GM19452 (cell line): ENCODE measurements at regions not wholly inside any gene's neighbourhood (a gene's known extent, or its start where the extent isn't known, plus 50 kb on each side); places are given as distances from the start of the nearest gene placed in this dataset.
"Not testable (repeated sequence)": the region's sequence is repeated elsewhere in the genome, so short reads cannot be mapped to it uniquely, and the experiment has no call there.

Experiments used
- ATAC-seq: cut with Tn5 transposase; IDR thresholded peaks from one replicate; pipeline ENCODE4 v1.9.1; 2021; ENCODE audit not compliant: unreplicated experiment

DNA sequence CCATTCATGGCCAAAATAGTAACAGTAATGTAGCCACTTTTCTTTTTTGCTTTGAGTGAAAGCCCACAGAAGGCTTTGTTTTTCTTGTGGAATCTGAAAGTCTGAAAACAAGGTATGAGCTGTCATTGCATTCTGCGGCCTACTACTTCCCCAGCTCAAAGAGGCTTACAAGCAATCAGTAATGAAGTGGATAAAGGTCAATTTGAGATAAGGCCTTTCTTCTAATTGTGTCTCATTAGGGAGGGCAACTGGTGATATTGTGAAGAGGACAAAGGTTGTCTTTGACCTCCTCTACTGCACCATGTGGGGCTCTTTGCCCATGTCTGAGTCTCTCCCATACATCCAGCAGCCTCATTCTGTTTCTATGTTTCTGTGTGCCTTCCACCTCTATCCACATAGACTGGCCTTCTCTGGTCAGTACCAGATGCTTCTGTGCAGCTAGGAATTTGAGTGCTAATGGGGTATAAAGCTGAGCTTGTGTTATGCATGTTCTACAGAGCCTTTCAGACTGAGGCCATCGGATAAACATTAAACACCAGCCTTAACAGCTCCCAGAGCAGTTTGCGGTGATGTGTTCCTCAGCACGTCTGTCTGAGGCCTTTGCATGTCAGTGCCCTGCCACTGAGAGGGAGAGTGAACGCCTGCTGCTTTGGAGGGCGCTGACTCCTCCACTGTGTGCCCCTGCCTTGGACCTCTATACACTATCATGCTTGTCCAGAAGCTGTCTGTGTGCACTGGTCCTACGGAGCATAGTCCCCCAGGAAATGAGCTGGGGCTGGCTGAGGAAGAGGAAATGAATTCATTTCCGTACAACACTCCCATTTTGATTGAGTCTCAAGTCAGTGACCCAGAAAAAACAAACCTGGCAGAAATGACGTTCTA lies 80.2 kb downstream of the SH2D1A start:
- ATAC-seq = no peak

DNA sequence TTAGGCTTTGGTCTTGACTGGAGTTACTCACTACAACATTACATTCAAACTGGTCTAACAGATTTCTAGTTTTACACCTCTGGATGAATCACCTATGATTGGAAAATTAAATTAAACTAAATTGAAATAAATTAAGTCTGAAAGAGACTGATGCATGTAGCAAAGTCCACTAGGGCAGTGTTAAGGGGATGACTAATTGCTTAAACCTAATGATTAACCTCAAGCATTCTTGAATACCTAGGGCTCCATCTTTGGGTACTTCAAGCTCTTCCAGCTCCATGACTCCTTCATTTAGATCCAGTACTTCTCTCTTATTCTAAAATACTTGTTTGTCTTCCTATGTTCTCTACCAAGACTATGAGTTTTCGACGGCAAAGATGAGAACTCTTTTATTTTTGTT lies 86.8 kb downstream of the SH2D1A start:
- no peak for ATAC-seq

DNA sequence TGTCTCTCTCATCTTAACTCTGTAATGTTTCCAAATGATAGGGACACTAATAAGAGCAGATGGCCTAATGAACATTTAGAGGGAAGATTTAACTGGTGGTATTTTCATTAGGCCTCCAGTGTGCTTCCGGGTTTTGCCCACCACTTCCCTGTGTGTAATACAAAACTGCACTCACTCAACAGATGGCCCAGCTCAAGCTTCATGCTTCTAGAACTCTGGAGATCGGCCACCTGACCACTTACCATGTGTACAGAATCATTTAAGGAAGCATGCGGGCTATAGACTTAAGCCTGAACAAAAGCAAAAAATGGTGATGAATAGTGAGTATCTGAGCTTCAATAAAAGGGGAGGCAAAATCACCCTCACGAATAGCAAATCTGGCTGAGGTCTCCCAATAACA lies 89.3 kb downstream of the SH2D1A start:
- ATAC-seq = no peak

DNA sequence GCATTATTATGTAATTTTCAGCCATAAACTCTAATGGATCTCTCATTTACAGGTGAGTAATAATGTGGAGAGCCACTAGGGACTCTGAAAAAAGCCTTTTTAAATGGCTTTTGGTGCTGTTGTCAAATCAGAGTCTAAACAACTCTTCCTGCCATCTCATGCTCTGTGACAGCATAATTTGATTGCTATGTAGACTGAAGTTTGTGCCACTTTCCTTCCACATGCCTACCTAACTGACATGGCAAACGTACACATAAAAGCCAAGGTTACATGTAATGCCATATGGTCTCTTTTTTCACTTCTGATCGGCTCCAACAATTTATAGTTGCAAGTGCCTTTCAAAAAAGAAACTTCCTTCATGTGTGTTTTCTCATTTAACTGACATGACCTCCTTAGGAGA lies 94.3 kb downstream of the SH2D1A start:
- ATAC-seq = no peak

DNA sequence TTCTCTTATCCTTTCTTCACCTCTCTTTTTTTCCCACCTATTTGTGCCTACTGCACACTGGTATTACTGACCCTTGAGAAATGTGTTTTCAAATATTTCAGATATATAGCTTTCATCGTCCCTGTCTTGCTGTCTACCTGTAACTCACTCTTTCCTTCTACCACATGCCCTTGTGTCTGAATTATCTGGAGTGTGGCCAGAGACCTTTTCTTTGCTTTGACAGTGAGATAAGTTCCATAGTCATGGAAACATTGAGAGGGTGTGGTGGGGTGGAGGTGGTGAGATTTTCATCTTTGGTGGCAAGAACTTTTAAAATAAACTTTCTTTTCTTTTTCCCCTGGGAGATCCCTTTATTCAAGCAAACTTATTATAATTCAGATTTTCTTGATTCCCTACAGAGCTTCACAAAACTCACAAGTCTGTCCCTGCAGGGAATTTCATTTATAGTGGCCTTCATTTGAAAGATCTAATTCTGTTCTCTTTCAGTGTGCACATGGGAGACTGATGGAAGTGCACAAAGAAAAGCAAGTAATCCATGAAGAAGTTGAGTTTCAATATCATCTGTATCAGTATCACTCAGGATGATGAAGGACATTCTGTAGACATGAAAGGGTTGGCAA lies 95.7 kb downstream of the SH2D1A start:
- ATAC-seq = no peak

DNA sequence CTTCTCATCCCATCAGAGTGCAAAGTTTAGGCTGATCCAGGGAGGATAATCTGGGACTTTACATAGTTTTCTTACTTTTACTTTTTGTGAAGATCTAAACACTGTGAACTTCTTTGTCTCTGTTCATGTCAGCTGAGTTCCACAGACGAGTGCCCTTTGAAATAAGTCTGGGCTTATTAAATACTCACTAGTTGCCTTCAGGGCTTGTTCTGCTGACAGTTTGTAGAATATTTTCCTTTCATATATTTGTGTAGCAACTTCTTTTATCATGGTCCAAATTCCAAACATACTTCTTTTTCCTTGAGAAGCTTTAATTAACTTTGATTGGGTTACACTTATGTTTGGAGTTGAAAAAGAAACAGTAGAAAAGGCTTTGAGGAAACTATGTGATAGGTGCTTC lies 109.6 kb downstream of the SH2D1A start:
- no peak for ATAC-seq

DNA sequence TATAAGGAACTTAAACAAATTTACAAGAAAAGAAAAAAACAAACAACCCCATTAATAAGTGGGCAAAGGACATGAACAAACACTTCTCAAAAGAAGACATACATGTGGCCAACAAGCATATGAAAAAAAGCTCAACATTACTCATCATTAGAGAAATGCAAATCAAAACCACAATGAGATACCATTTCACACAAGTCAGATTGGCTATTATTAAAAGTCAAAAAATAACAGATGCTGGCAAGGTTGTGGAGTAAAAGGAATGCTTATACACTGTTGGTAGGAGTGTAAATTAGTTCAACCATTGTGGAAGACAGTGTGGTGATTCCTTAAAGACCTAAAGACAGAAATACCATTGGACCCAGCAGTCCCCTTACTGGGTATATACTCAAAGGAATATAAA lies 113.5 kb downstream of the SH2D1A start:
- not testable (repeated sequence) for ATAC-seq

DNA sequence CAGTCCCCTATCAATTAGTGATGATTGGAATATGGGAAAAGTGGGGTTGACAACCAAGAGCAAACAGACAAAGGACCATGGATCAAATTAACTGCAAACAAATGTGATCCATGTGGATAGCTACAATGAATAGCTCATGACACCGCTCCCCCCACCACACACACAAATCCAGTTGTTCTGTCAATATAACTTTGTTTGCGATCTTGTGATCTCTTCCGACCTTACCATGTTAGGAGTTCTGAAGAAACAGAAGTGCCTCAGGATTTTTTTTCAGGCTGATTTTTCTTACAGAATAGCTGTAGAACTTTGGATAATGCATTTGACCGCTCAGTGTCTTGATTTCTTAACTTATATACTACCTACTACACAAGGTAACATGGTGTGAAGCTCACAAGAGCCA lies 116.6 kb downstream of the SH2D1A start:
- no peak for ATAC-seq

DNA sequence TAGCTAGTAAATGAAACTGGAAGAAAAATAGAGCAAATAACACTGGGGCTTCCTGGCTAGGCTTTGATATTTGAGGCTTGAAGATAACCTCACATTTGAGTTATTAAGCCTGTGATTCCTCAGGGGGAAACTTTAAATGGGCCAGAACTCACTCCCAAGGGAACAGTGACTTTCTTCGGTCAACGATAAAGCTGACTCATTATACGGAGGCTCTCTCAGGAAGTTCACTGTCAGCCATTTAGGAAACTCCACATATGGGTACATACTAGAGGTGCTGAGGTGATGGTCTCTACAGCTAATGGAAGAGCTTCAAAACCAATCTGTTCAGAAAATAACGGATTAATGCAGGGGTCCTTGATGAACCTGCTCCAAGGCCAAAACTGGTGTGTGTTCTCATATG lies 120.8 kb downstream of the SH2D1A start:
- no peak for ATAC-seq

DNA sequence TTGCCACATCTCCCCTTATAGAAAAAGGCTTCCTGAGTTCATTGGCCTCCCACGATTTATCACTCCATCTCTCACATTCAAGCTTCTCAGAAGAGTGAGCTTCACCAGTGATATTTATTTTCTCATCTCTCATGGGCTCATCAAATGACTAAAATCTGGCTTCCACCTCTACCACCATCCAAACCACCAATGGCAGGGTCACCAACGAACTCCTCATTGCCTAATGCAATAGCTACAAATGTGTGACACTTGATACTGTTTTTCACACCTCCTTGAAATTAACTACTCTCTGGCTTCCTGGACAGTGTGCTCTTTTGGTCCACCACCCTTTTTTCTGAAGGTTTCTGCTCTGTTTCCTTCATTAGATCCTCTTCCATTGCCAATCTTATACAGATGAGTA lies 129.0 kb downstream of the SH2D1A start:
- no peak for ATAC-seq

DNA sequence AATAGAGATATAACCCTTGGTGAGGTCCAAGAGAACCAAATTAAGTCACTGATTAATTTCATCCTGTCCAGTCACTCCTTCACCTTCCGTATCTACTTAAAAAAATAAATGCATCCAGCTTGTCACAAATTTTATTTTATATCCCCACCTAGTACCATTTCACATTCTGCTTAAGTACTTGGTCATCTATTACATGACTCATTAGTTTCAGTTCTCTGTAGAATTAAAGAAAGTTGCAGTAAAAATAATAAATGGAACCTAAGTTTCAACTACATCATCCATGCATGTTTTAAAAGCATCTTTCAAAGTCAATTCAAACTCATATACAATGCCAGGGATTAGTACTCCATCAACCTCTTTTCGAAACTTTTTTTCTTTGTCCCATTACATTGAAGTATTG lies 130.2 kb downstream of the SH2D1A start:
- ATAC-seq = no peak

DNA sequence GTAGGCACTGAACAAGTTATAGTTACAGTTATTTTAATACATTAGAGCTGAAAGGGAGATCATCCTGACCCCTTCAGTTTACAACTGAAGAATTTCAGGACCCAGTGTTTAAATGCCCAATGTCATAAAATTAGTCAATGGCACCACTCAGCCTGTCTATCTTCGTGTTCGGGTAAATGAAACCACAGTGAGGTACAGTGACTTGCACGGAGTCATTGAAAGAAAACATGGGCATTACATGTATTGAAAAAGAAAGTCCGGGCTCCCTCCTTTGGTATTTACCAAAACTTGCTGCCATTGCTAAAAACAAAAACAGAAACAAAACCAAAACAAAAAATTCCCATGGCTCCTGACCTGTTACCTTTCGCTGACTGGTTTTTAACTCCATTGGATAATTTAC lies 131.7 kb downstream of the SH2D1A start:
- ATAC-seq = no peak

DNA sequence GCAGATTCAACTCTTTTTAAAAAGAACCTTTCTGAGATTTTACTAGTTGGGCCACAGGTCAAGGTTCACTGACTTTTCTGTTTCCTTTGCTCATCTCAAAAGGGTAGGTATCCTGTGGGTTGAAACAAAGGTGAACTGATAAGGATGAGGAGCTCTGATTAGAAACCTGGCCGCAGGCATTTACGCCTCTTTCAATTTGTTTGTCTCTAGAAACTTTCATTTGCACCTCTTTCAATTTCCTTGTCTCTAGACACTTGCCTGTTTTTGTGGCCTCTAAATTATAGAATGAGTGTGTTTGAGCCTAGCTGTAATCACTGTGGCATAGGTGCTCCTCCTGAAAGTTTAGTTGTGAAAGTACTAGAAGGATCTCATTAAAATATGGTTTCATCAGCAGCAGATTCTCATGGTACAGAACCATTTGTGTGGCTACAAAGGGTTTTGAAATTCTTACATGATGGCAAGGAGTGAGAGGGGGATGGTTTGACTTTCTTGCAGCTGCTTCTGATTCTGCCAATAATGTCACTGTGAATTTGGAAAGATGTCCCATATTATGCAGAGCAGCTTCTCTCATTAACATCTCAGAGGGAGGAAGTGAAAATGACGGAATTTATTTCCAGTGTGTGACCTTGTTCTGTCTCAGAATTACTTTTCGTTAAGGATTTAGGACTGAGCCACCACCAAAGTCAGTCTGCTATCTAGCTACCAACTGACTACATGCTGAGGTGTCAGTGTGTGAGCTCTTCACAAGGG lies 142.2 kb downstream of the SH2D1A start:
- ATAC-seq = peak; percentile 79

DNA sequence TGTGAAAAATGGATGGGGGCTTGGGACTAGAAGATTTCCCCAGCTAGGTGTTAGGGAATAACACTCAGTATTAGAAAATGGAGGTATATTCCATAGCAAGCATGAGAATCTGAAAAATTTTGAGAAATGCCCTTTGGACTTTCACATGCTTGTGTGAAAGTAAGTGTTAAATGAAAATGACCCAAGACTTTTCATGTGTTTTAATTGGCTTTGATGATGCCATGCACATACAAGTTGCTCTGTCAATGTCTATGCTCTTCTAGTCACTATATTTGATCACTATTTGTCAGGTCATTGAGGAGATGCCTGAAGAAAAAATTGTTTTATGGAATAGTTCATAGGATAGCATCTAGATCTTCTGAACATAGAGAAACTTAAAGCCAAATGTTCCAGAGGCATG lies 147.6 kb downstream of the SH2D1A start:
- no peak for ATAC-seq

DNA sequence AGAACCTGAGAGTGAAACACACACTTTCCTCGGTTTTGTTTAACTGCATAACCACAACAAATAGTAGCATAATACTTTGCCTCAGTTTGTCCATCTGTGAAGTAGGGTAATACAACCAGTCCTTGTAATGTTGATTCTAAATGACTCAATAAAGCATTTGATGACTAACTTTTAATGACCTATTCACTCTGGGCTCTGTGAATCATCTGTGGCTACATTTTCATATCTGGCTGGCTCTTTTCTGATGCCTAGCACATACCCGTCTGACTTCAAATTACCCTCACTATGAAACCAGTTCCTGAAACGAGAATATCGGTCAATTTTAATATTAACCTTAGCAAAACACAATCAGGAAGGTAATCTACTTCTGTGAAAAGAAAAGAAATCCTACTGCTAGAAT lies 151.0 kb downstream of the SH2D1A start:
- no peak for ATAC-seq

DNA sequence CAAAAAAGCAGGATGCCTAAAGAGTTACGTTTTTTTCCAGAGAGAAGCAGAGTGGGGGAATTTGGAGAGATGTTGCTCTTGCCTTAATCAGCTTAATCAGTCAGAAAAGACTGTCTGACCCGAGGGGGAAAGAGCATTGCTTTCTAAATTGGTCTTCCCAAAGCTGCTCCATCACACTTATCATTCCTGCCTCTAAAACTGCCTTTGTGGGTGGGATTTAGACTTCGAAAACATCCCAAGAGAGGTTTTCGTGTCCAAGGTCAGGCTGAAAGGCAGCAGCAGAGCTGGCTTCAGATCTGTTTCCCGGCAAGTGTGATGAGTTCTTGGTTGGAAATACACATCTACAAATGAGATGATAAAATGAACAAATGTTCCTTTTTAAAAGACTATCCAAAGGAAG lies 155.2 kb downstream of the SH2D1A start:
- ATAC-seq = no peak

DNA sequence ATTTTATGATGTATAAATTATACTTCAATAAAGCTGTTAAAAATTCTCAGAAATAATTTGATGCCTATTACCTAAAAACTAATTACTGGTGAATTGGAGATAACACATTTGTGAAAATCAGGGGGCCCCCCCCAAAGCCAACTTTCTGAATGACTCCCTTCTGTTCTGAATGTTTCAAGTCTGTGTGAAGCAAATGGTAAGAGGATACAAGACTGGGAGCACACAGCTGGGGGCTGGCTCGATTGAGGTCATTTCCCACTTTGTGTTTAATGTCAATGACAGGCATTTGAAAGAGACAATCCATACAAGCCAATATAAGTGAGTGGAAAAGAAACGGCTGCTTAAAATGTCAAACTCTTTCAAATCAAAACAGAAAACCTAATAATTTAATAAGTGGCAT lies 155.8 kb downstream of the SH2D1A start:
- ATAC-seq = no peak

DNA sequence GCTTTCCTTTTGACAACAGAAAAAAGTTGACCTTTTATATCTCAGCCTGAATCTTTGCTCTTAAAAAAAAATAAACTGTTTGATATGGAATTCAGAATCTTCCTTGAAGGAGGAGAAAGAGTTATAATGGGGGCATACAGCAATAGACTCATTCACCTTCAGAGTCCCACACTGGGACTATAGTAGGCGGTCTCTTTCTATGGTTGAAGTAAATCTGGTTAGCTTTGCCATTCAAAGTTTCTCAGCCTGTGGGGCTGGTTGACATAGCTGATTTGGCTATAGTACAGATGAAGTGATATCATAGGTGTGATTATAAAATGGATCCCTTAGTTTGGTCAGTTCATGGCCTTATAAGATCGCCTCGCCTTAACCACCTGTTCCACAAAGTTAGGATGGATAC lies 156.2 kb downstream of the SH2D1A start:
- no peak for ATAC-seq

DNA sequence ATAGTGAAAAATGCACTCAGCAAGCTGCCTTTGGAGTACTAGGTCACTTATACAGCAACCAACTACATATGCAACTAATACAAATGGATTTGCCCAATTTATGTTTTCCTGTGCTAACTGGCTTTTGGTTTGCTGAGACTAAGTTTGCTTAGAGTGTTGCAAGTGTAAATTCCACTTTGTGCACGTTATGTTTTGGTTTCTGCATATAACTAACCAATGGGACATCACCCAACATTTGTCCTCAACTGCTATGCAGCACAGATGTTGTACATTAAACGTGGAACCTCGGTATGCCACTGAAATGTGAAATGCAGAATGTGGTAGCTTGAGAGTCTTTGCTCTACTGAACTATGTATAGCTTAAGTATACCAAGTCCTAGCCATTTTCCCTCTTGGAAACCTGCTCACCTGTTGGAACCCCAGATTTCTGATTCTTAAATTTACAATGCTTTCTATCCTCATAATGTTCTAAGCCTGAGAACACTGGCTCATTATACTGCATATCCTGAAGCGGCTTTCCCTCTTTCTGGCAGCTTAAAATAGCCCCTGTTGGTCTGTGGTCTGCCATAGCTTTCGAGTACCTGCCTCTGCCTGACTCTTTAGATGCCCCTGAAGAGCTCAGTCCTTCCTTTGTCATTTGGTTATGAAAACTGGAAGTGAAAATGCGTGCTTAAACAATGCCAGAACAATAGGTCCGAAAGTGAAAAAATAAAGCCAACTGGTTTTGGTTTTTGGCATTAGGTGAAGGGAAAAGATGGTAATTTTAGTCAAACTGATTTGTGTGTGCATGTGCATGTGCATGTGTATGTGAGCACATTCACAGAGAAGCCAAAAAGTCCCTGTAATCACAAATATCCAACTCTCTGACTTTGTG lies 158.0 kb downstream of the SH2D1A start:
- peak; percentile 78 for ATAC-seq

DNA sequence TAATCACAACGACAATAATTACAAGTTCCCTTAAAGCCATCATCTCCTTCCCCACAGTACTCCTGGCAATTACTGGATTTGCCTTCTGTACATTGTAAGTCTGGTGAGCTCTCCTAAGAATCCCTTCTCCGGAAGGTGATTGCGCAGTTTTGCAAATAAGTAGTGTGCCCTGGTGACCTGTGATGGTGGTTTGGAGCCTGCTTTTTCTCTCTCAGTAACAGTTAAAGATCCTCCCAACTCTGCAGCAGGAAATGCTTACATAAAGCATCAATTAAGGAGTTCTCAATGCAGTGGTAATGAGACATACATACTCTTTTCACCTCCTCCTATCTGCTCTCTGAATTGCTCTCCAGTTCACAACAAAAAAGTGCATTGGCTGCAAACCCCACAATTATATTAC lies 159.7 kb downstream of the SH2D1A start:
- no peak for ATAC-seq

DNA sequence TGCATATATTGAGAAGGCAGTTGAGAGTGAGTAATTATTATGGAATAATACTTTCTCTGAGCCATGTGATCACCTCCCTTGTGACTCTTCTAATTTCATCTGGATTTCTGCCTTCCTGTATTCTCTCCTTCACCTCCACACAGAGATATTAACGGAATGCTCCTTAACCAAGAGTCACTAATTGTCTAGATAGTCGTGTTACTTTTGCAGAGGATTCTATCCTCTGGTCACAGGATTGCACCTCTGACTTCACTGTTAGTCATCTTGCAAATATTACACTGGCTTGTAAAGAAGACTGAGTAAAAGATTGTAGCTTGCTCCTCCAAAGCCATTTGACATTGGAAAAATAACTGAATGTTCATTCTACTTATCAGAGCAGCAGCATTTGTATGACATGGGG lies 160.9 kb downstream of the SH2D1A start:
- ATAC-seq = no peak
